K562 (cell line): ENCODE measurements at regions not wholly inside any gene's neighbourhood (a gene's known extent, or its start where the extent isn't known, plus 50 kb on each side); places are given as distances from the start of the nearest gene placed in this dataset.

ENCODE experiments used
- ATAC-seq: fragments of 200-7000 bp; cut with Tn5 transposase; 3 replicates; pipeline ENCODE4 v1.9.1; 2020; ENCODE audit warnings: moderate library complexity
- BruUV-seq: library from RNA; stranded (reverse); fragments of 400-500 nt; replicated peaks from 2 replicates; lab custom pipeline; 2021; lab: Mats Ljungman, UMichigan
- CTCF ChIA-PET: fragments of 300-600 bp; formaldehyde crosslinking; extraction: SDS; loops from one replicate; lab custom pipeline; 2021; ENCODE audit warnings: low intra/inter-chr PET ratio; lab: Yijun Ruan, JAX
- POLR2A ChIA-PET: fragments of 300-600, 350-650 bp; sonication (Branson Sonifier 250); formaldehyde crosslinking; extraction: SDS; loops from one replicate; lab custom pipeline; 2021; ENCODE audit warnings: antibody characterized with exemption, inconsistent platforms; lab: Yijun Ruan, JAX
- DNase-seq, 4 experiments: peaks; one replicate each; pipeline versions ENCODE4 v3.0.0 to v3.0.0-alpha.2; 2011 to 2018; ENCODE audit warnings: low spot score in 3 of 4, mixed read lengths in 3 of 4; ENCODE audit errors: extremely low read depth in 1 of 4
- FAIRE-seq: peaks from 2 replicates; lab custom pipeline; 2011; peaks lifted over from hg19 to GRCh38; lab: Jason Lieb, UNC
- H2AFZ ChIP-seq: 2 replicates; pipeline ENCODE4 v1.6.0; 2011; ENCODE audit warnings: low read depth, low read length, control low read depth, inconsistent platforms
- H3K27ac ChIP-seq: fragments of 200-600 bp; 3 replicates; pipeline ENCODE4 v1.8.0; 2011; ENCODE audit warnings: low read depth, mild to moderate bottlenecking, control low read depth, inconsistent platforms, low read length, moderate library complexity, mixed read lengths; ENCODE audit errors: extremely low read depth
- H3K27me3 ChIP-seq, 2 experiments: fragments of 300-600 bp in 1 of 2; 2 replicates in 1 of 2; 3 replicates in 1 of 2; pipeline versions ENCODE4 v1.6.0 to v1.8.0; 2011; ENCODE audit warnings: inconsistent platforms in 2 of 2, low read length in 2 of 2, mild to moderate bottlenecking in 1 of 2, mixed read lengths in 1 of 2, moderate library complexity in 1 of 2; ENCODE audit not compliant: control insufficient read depth in 2 of 2, insufficient read depth in 2 of 2
- H3K36me3 ChIP-seq: fragments of 300-600 bp; 3 replicates; pipeline ENCODE4 v1.8.0; 2011; ENCODE audit warnings: mild to moderate bottlenecking, low read length, inconsistent platforms; ENCODE audit not compliant: control insufficient read depth, insufficient read depth
- H3K4me1 ChIP-seq, 2 experiments: fragments of 200-600 bp in 1 of 2; replicated peaks in 1 of 2; 2 replicates in 1 of 2; 3 replicates in 1 of 2; pipeline versions ENCODE4 v1.5.1 to v1.8.0; 2011; ENCODE audit warnings: inconsistent platforms in 2 of 2, low read length in 2 of 2, mild to moderate bottlenecking in 1 of 2, mixed read lengths in 1 of 2, moderate library complexity in 1 of 2; ENCODE audit not compliant: control insufficient read depth in 2 of 2, insufficient read depth in 2 of 2
- H3K4me2 ChIP-seq: 2 replicates; pipeline ENCODE4 v1.6.1; 2011; ENCODE audit warnings: low read length, control low read depth, inconsistent platforms, mixed read lengths; ENCODE audit not compliant: insufficient read depth
- H3K4me3 ChIP-seq: fragments of 200-600 bp; sonication (generic), shearing (Covaris generic); 2 replicates; pipeline ENCODE4 v1.5.1; 2016; ENCODE audit warnings: control low read depth, inconsistent platforms
- H3K79me2 ChIP-seq: fragments of 200-600 bp; 3 replicates; pipeline ENCODE4 v1.8.0; 2011; ENCODE audit warnings: low read length, inconsistent platforms; ENCODE audit not compliant: control insufficient read depth, insufficient read depth
- H3K9ac ChIP-seq, 2 experiments: 2 replicates each; pipeline versions ENCODE4 v1.6.0 to v1.6.1; 2011; ENCODE audit warnings: low read depth in 2 of 2, low read length in 2 of 2, control low read depth in 1 of 2, inconsistent platforms in 1 of 2, mild to moderate bottlenecking in 1 of 2, mixed read lengths in 1 of 2; ENCODE audit not compliant: insufficient read depth in 1 of 2
- H3K9me1 ChIP-seq: one replicate; pipeline ENCODE4 v1.6.0; 2011; ENCODE audit warnings: inconsistent platforms, mild to moderate bottlenecking, low read length, moderate library complexity; ENCODE audit not compliant: control insufficient read depth, insufficient read depth
- H3K9me3 ChIP-seq: replicated peaks from 2 replicates; pipeline ENCODE4 v1.5.1; 2011; ENCODE audit warnings: low read depth, low read length, inconsistent platforms; ENCODE audit not compliant: control insufficient read depth, insufficient read depth
- H4K20me1 ChIP-seq: replicated peaks from 2 replicates; pipeline ENCODE4 v1.6.1; 2011; ENCODE audit warnings: low read length, inconsistent platforms, mixed read lengths; ENCODE audit not compliant: control insufficient read depth, insufficient read depth
- ARID3B ChIP-seq: fragments of 250-450 bp; sonication (Bioruptor Pico); IDR thresholded peaks from 2 replicates; pipeline ENCODE4 v1.4.0; 2020; ENCODE audit warnings: borderline replicate concordance
- CBFA2T2 ChIP-seq: fragments of 450-650 bp; conservative IDR thresholded peaks from 2 replicates; pipeline ENCODE4 v1.6.1; 2017; ENCODE audit warnings: mild to moderate bottlenecking
- GABPB1 ChIP-seq: sonication (generic); formaldehyde crosslinking; IDR thresholded peaks from 2 replicates; pipeline ENCODE4 v1.8.0; 2022; ENCODE audit warnings: mild to moderate bottlenecking, missing genetic modification reagents
- RUNX1 ChIP-seq: sonication (generic); IDR thresholded peaks from 2 replicates; pipeline ENCODE4 v1.6.1; 2016; ENCODE audit warnings: antibody characterized with exemption, low read depth
- SIN3A ChIP-seq, 2 experiments: fragments of 150-350 bp in 1 of 2; IDR thresholded peaks; 2 replicates each; pipeline ENCODE4 v1.6.1; 2011 to 2016; ENCODE audit warnings: borderline replicate concordance in 2 of 2, low read depth in 2 of 2, low read length in 2 of 2, mild to moderate bottlenecking in 2 of 2, moderate library complexity in 2 of 2; ENCODE audit not compliant: control insufficient read depth in 1 of 2
- SMAD2 ChIP-seq: fragments of 150-350 bp; IDR thresholded peaks from 2 replicates; pipeline ENCODE4 v1.6.1; 2014; ENCODE audit warnings: low read depth, mild to moderate bottlenecking, low read length
- SMAD3 ChIP-seq: fragments of 450-650 bp; formaldehyde crosslinking; conservative IDR thresholded peaks from 2 replicates; pipeline ENCODE4 v1.4.0; 2020; ENCODE audit warnings: mild to moderate bottlenecking
- ZFP1 ChIP-seq: fragments of 450-650 bp; formaldehyde crosslinking; IDR thresholded peaks from 2 replicates; pipeline ENCODE4 v1.4.0; 2020; ENCODE audit warnings: mild to moderate bottlenecking, mixed read lengths
- ZKSCAN1 ChIP-seq: fragments of 150-350 bp; IDR thresholded peaks from 2 replicates; pipeline ENCODE4 v1.6.1; 2016; ENCODE audit warnings: low read depth, low read length
- ZNF277 ChIP-seq: fragments of 250-450 bp; sonication (Bioruptor Pico); IDR thresholded peaks from 2 replicates; pipeline ENCODE4 v1.8.0; 2022; ENCODE audit warnings: inconsistent platforms, mild to moderate bottlenecking, moderate library complexity, borderline replicate concordance
- ZNF354B ChIP-seq: fragments of 250-450 bp; sonication (Bioruptor Pico); IDR thresholded peaks from 2 replicates; pipeline ENCODE4 v1.4.0; 2020
- ZNF609 ChIP-seq: sonication (generic); formaldehyde crosslinking; IDR thresholded peaks from 2 replicates; pipeline ENCODE4 v1.8.1; 2023; ENCODE audit warnings: missing genetic modification reagents, mild to moderate bottlenecking, borderline replicate concordance
- WGBS: fragments of 100-300 bp; shearing (Covaris generic); methylation state at CpG from one replicate; pipeline ENCODE4 v1.1.6; 2016; ENCODE audit warnings: low coverage, mixed read lengths; ENCODE audit not compliant: insufficient coverage; ENCODE audit errors: missing lambda C conversion rate; 5-methylcytosine and 5-hydroxymethylcytosine counted together
- in situ Hi-C: fragments of 300-500 bp; cut with MboI; formaldehyde crosslinking; loops from 4 replicates; pipeline ENCODE4 v1.15.0; 2018; ENCODE audit warnings: inconsistent platforms, mixed read lengths
- intact Hi-C: fragments of 100-400 bp; cut with micrococcal nuclease; formaldehyde crosslinking; loops from 2 replicates; pipeline ENCODE4 v1.14.2; 2022

- ATAC-seq (no peak), DNase-seq (no peak), FAIRE-seq (no peak)
- in situ Hi-C loops: no loop called here
- POLR2A ChIA-PET: no interaction called here
- Histone ChIP-seq H3K9ac (no peak overlapping the region), H3K79me2 (no peaks in the 10 kb centered on the region), H3K4me3 (no peak overlapping the region), H3K27me3 (no peaks in the 10 kb centered on the region; a peak in 1 of 5 replicates), H3K27ac (no peak overlapping the region), H3K4me2 (no peak overlapping the region), H4K20me1 (no peaks in the 10 kb centered on the region), H3K9me3 (no peaks in the 10 kb centered on the region), H2AFZ (no peak overlapping the region), H3K9me1 (no peaks in the 10 kb centered on the region), H3K36me3 (no peaks in the 10 kb centered on the region), H3K4me1 (no peaks in the 10 kb centered on the region)
- BruUV-seq: no TSS peak
- CTCF ChIA-PET: no interaction called here
- TF ChIP-seq ZNF277 (CRISPR knock-in tag): no peak
- TF ChIP-seq SMAD2: no peak
- TF ChIP-seq SMAD3: no peak
- no peak for TF ChIP-seq ZFP1 (CRISPR knock-in tag)
- no peak for TF ChIP-seq ZNF354B (CRISPR knock-in tag)
- TF ChIP-seq GABPB1 (CRISPR knock-in tag): no peak
- no peak for TF ChIP-seq ZKSCAN1
- TF ChIP-seq SIN3A (IDR thresholded peaks at IDR 0.05; ENCODE audit: borderline replicate concordance in 2 of 2, control insufficient read depth in 1 of 2, low read depth in 2 of 2, low read length in 2 of 2): no peak
- no peak for TF ChIP-seq CBFA2T2
- TF ChIP-seq ZNF609: no peak
- no peak for TF ChIP-seq RUNX1
- no peak for TF ChIP-seq ARID3B (CRISPR knock-in tag)
- intact Hi-C loops: loop anchor here (10.0 kb wide), 1 partner anchor 356 kb away; the partner anchor contains the start of gene CXCL13
- WGBS: 3% methylated on average over 4 of the region's 4 CpGs
Observed at GRCh38 chr4:77248805-77249204, 91.8 kb downstream of the CCNG2 start.
